HepG2 (cell line): ENCODE measurements at regions not wholly inside any gene's neighbourhood (a gene's known extent, or its start where the extent isn't known, plus 50 kb on each side); places are given as distances from the start of the nearest gene placed in this dataset.

ENCODE experiments used
- ATAC-seq: fragments of 200-7000 bp; cut with Tn5 transposase; 3 replicates; pipeline ENCODE4 v1.9.1; 2020; ENCODE audit warnings: mild to moderate bottlenecking, moderate library complexity
- BruUV-seq: library from RNA; stranded (reverse); fragments of 400-500 nt; replicated peaks from 2 replicates; lab custom pipeline; 2021; lab: Mats Ljungman, UMichigan
- CTCF ChIA-PET: fragments of 300-600 bp; formaldehyde crosslinking; extraction: SDS; loops from one replicate; lab custom pipeline; 2021; ENCODE audit warnings: low total read pairs, inconsistent platforms, low intra/inter-chr PET ratio; lab: Yijun Ruan, JAX
- POLR2A ChIA-PET: fragments of 350-600 bp; sonication (Branson Sonifier 250); formaldehyde crosslinking; loops from one replicate; lab custom pipeline; 2020; ENCODE audit warnings: antibody characterized with exemption, inconsistent platforms; lab: Yijun Ruan, JAX
- DNase-seq: peaks from one replicate; pipeline ENCODE4 v3.0.0-alpha.2; 2015; ENCODE audit warnings: low spot score
- FAIRE-seq: peaks from 3 replicates; lab custom pipeline; 2011; peaks lifted over from hg19 to GRCh38; lab: Jason Lieb, UNC
- H2AFZ ChIP-seq: one replicate; pipeline ENCODE4 v1.6.1; 2011; ENCODE audit warnings: low read length, inconsistent platforms
- H3K27ac ChIP-seq: fragments of 300-600 bp; 3 replicates; pipeline ENCODE4 v1.8.0; 2011; ENCODE audit warnings: mixed run types, mild to moderate bottlenecking, mixed read lengths, low read length, inconsistent platforms; ENCODE audit not compliant: insufficient read depth; ENCODE audit errors: extremely low read length
- H3K27me3 ChIP-seq, 2 experiments: fragments of 200-600 bp in 1 of 2; 2 replicates in 1 of 2; 3 replicates in 1 of 2; pipeline versions ENCODE4 v1.6.0 to v1.8.0; 2011; ENCODE audit warnings: low read length in 2 of 2, mild to moderate bottlenecking in 2 of 2, moderate library complexity in 2 of 2, inconsistent platforms in 1 of 2; ENCODE audit not compliant: insufficient read depth in 2 of 2, control insufficient read depth in 1 of 2
- H3K36me3 ChIP-seq, 2 experiments: fragments of 200-600 bp in 1 of 2; replicated peaks in 1 of 2; 2 replicates in 1 of 2; 3 replicates in 1 of 2; pipeline versions ENCODE4 v1.5.1 to v1.8.0; 2011; ENCODE audit warnings: low read length in 2 of 2, inconsistent platforms in 1 of 2; ENCODE audit not compliant: insufficient read depth in 2 of 2, control insufficient read depth in 1 of 2
- H3K4me1 ChIP-seq: 2 replicates; pipeline ENCODE4 v1.5.1; 2012; ENCODE audit warnings: low read length, inconsistent platforms; ENCODE audit not compliant: insufficient read depth
- H3K4me2 ChIP-seq: 2 replicates; pipeline ENCODE4 v1.6.0; 2011; ENCODE audit warnings: low read depth, low read length, inconsistent platforms
- H3K4me3 ChIP-seq, 3 experiments: fragments of 200-600 bp in 1 of 3; sonication (generic), shearing (Covaris generic) in 1 of 3; replicated peaks in 1 of 3; 2 replicates each; pipeline ENCODE4 v1.5.1; 2011 to 2016; ENCODE audit warnings: low read length in 3 of 3, inconsistent platforms in 2 of 3, low read depth in 2 of 3, mild to moderate bottlenecking in 2 of 3, control low read depth in 1 of 3, mixed read lengths in 1 of 3; ENCODE audit not compliant: insufficient read depth in 1 of 3
- H3K79me2 ChIP-seq: one replicate; pipeline ENCODE4 v1.6.1; 2011; ENCODE audit warnings: low read length, inconsistent platforms; ENCODE audit not compliant: insufficient read depth
- H3K9ac ChIP-seq: 2 replicates; pipeline ENCODE4 v1.6.0; 2011; ENCODE audit warnings: mild to moderate bottlenecking, low read depth, low read length, inconsistent platforms; ENCODE audit not compliant: insufficient read depth
- H3K9me3 ChIP-seq: 2 replicates; pipeline ENCODE4 v1.5.1; 2012; ENCODE audit warnings: mild to moderate bottlenecking, low read length
- H4K20me1 ChIP-seq: 2 replicates; pipeline ENCODE4 v1.6.0; 2011; ENCODE audit warnings: inconsistent platforms, mild to moderate bottlenecking, low read length, moderate library complexity; ENCODE audit not compliant: insufficient read depth
- ATF7-NPFF ChIP-seq: sonication (generic); formaldehyde crosslinking; IDR thresholded peaks from 2 replicates; pipeline ENCODE4 v1.8.1; 2023; ENCODE audit warnings: mild to moderate bottlenecking, low read depth, missing genetic modification reagents, moderate library complexity
- BCL6 ChIP-seq: IDR thresholded peaks from 2 replicates; pipeline ENCODE4 v1.6.1; 2016; ENCODE audit warnings: missing genetic modification reagents, missing compliant biosample characterization
- ESRRA ChIP-seq: sonication (generic); formaldehyde crosslinking; IDR thresholded peaks from 2 replicates; pipeline ENCODE4 v1.5.1; 2020; ENCODE audit warnings: mild to moderate bottlenecking, low read depth, missing genetic modification reagents
- FOXP1 ChIP-seq, 2 experiments: fragments of 450-650 bp in 1 of 2; IDR thresholded peaks; 2 replicates each; pipeline ENCODE4 v1.6.1; 2017 to 2018; ENCODE audit warnings: antibody characterized with exemption in 1 of 2
- HMG20A ChIP-seq: IDR thresholded peaks from 2 replicates; pipeline ENCODE4 v1.6.1; 2016; ENCODE audit warnings: borderline replicate concordance
- NCOR1 ChIP-seq: fragments of 200-600 bp; sonication (generic); IDR thresholded peaks from 2 replicates; pipeline ENCODE4 v1.7.0; 2017; ENCODE audit warnings: antibody characterized with exemption, low read length, borderline replicate concordance
- NFYC ChIP-seq: IDR thresholded peaks from 2 replicates; pipeline ENCODE4 v1.6.1; 2016; ENCODE audit warnings: missing genetic modification reagents, missing compliant biosample characterization
- PAF1 ChIP-seq: IDR thresholded peaks from 2 replicates; pipeline ENCODE4 v1.6.1; 2016; ENCODE audit warnings: missing genetic modification reagents, missing compliant biosample characterization
- PLRG1 ChIP-seq: fragments of 450-650 bp; conservative IDR thresholded peaks from 2 replicates; pipeline ENCODE4 v1.6.1; 2016
- POLR2AphosphoS5 ChIP-seq: IDR thresholded peaks from 2 replicates; pipeline ENCODE4 v1.6.1; 2012; ENCODE audit warnings: low read depth, low read length
- RFXANK ChIP-seq: IDR thresholded peaks from 2 replicates; pipeline ENCODE4 v1.6.1; 2016
- SAP130 ChIP-seq: IDR thresholded peaks from 2 replicates; pipeline ENCODE4 v1.6.1; 2016; ENCODE audit warnings: low read depth
- SKI ChIP-seq: fragments of 450-650 bp; IDR thresholded peaks from one replicate; pipeline ENCODE4 v1.6.1; 2018; ENCODE audit warnings: mild to moderate bottlenecking; ENCODE audit not compliant: partially characterized antibody
- SOX6 ChIP-seq, 2 experiments: fragments of 450-650 bp in 1 of 2; sonication (generic) in 1 of 2; formaldehyde crosslinking in 1 of 2; IDR thresholded peaks; 2 replicates each; pipeline versions ENCODE4 v1.4.0 to v1.6.1; 2017 to 2020; ENCODE audit warnings: antibody characterized with exemption in 1 of 2, mild to moderate bottlenecking in 1 of 2, missing genetic modification reagents in 1 of 2
- SP4 ChIP-seq: sonication (generic); formaldehyde crosslinking; IDR thresholded peaks from 2 replicates; pipeline ENCODE4 v1.8.1; 2023; ENCODE audit warnings: mild to moderate bottlenecking, missing genetic modification reagents
- SRF ChIP-seq: IDR thresholded peaks from 2 replicates; pipeline ENCODE4 v1.6.1; 2011; ENCODE audit warnings: mild to moderate bottlenecking, low read depth, low read length, moderate library complexity
- TEAD3 ChIP-seq: optimal IDR thresholded peaks from 2 replicates; pipeline ENCODE3; 2016; ENCODE audit warnings: borderline replicate concordance
- ZBTB21 ChIP-seq: sonication (generic); formaldehyde crosslinking; IDR thresholded peaks from 2 replicates; pipeline ENCODE4 v1.4.0; 2020; ENCODE audit warnings: missing genetic modification reagents
- ZMYM2 ChIP-seq: sonication (generic); formaldehyde crosslinking; IDR thresholded peaks from 2 replicates; pipeline ENCODE4 v1.8.0; 2022; ENCODE audit warnings: mild to moderate bottlenecking, missing genetic modification reagents
- ZNF224 ChIP-seq: sonication (generic); formaldehyde crosslinking; IDR thresholded peaks from 2 replicates; pipeline ENCODE4 v1.5.0; 2020; ENCODE audit warnings: mild to moderate bottlenecking, missing genetic modification reagents
- ZNF3 ChIP-seq: IDR thresholded peaks from 2 replicates; pipeline ENCODE4 v1.7.0; 2017; ENCODE audit warnings: inconsistent platforms
- ZNF629 ChIP-seq: sonication (generic); formaldehyde crosslinking; conservative IDR thresholded peaks from 2 replicates; pipeline ENCODE4 v1.5.0; 2020; ENCODE audit warnings: missing genetic modification reagents
- WGBS: methylation state at CpG from one replicate; pipeline ENCODE4 v1.1.6; 2017; ENCODE audit warnings: low lambda C conversion rate; 5-methylcytosine and 5-hydroxymethylcytosine counted together
- in situ Hi-C: cut with HindIII; loops from 2 replicates; pipeline ENCODE4 v1.10.0; 2017; ENCODE audit warnings: low pct_unique_long_range_greater_than_20kb; ENCODE audit not compliant: extremely low pct_ligation_motif_present
- intact Hi-C: fragments of 100-400 bp; cut with micrococcal nuclease; formaldehyde crosslinking; loops from one replicate; pipeline ENCODE4 v1.10.0; 2022; ENCODE audit not compliant: unreplicated experiment
- TF ChIP-seq, protein P1 (sequence below): sonication (generic); formaldehyde crosslinking; IDR thresholded peaks from 2 replicates; pipeline ENCODE4 v1.5.1; 2020; ENCODE audit warnings: missing genetic modification reagents, mild to moderate bottlenecking, borderline replicate concordance

DNA sequence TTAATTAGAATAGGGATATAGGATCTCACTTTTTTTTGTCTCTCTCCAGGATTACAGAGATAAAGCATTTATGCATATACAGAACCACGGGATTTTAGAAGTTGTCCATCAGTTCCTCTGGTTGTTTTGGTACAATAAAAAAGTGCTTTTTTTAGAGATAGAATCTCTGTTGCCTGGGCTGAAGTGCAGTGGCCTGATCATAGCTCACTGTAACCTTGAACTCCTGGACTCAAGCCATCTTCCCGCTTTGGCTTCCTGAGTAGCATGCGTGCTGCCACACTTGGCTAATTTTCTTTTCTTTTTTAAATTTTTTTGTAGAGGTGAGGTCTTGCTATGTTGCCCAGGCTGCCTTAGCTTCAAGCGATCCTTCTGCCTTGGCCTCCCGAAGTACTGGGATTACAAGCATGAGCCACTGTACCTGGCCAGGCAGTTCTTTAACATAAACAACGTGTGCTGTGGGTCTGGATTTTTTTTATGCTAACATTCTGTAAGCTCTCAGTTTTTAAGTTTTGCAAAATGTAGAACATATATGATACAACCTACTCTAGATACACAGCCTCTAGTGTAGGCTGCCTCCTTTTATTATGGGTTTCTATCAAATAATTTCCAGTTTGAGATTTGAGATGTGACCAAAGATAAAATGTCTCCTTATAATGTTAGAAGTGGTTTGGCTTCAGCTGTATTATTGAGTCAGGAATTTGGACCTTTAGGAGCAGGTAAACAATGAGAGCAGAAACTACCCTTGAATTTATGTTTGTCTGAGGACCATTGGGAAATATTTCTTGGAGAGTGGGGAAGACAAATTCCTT, 57.4 kb upstream of the ULK4 start (continued):
- TF ChIP-seq HMG20A (CRISPR knock-in tag): 0 out of 2 replicates have a peak, but pooled peaks have one; percentile 72
- TF ChIP-seq SAP130 (CRISPR knock-in tag): peak; percentile 49; the same call in 1 of the 2 replicates
- peak; percentile 64 for TF ChIP-seq NCOR1
- TF ChIP-seq FOXP1 (IDR thresholded peaks at IDR 0.05): no peak
- peak; percentile 64; the same call in 1 of the 2 replicates for TF ChIP-seq FOXP1 (CRISPR knock-in tag; IDR thresholded peaks at IDR 0.05)
- TF ChIP-seq ZMYM2 (CRISPR knock-in tag): 0 out of 2 replicates have a peak, but pooled peaks have one; percentile 45
- TF ChIP-seq RFXANK (CRISPR knock-in tag): no peak
- TF ChIP-seq TEAD3 (CRISPR knock-in tag): peak; percentile 32
- TF ChIP-seq ZNF629 (CRISPR knock-in tag): 0 out of 2 replicates have a peak, but pooled peaks have one; percentile 10

DNA sequence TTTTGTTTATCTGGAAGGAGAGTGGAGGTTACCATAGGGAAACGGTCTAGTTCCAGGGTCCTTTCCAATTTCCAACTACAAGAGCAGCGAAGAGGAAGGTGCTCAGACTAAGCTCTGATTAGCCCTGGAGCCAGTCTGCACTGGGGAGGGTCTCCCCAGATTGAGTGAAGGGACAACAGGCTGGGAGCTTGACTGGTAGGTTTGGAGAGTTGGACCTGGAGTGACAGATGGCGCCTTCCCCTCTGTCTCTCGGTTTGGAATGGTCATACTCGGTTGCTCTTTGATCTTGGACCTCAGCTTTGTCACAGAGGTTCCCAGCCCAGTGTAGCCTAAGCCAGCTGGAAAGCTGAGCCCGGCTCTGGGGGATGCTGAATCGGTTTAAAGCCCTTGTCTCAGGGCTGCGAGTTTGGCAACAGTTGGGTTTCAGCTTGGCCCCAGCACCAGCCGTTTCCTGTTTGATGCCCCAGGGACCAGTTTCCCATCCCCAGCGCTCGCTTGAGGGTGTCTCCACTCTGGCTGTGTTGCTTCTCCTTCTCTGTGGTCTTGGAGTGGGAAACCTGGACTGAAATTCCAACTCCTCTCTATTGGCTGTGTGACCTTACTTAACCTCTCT, 53.1 kb upstream of the ULK4 start:
- ChIA-PET CTCF (interaction anchor here (0.7 to 1.2 kb wide), 2 partner anchors 85 kb away, joined by 3 read pairs; no protein-coding TSS in a partner anchor), POLR2A (interaction anchor here (0.6 to 1.5 kb wide), 7 partner anchors 10 to 86 kb away, joined by 3 to 4 read pairs (median 3); no protein-coding TSS in a partner anchor)
- H2AFZ ChIP-seq: no peak overlapping the region
- no peaks in the 10 kb centered on the region for H3K36me3 ChIP-seq
- peak overlapping the region; percentile 85 for H3K9ac ChIP-seq
- TSS peak; percentile 55 for BruUV-seq
- intact Hi-C loops (loop anchor here (1.0 to 5.0 kb wide), 4 partner anchors 18 to 84 kb away; no protein-coding TSS in a partner anchor), in situ Hi-C loops (loop anchor here (5.0 to 25.0 kb wide), 3 partner anchors 37 to 172 kb away; no protein-coding TSS in a partner anchor)
- ATAC-seq (peak; percentile 85), FAIRE-seq (peak; percentile 95), DNase-seq (peak; percentile 85)
- H3K27me3 ChIP-seq: no peaks in the 10 kb centered on the region
- H3K4me1 ChIP-seq: peaks cover 61% of the 10 kb centered on the region
- H3K9me3 ChIP-seq: no peaks in the 10 kb centered on the region
- H3K79me2 ChIP-seq: peaks cover 58% of the 10 kb centered on the region
- WGBS: 5% methylated on average over 4 of the region's 11 CpGs
- peak overlapping the region; percentile 66 to 90 (median 85) for H3K4me3 ChIP-seq
- peaks cover 5% of the 10 kb centered on the region for H4K20me1 ChIP-seq
- peak overlapping the region; percentile 90 for H3K4me2 ChIP-seq
- peak overlapping the region; percentile 64 for H3K27ac ChIP-seq
- no peak for TF ChIP-seq ZNF3
- TF ChIP-seq PAF1 (CRISPR knock-in tag): no peak
- peak; percentile 52; the same call in 1 of the 2 replicates for TF ChIP-seq BCL6 (CRISPR knock-in tag)
- TF ChIP-seq SP4 (CRISPR knock-in tag): no peak
- TF ChIP-seq ESRRA (CRISPR knock-in tag): no peak
- TF ChIP-seq SKI: no peak
- no peak for TF ChIP-seq PLRG1
- TF ChIP-seq SOX6 (IDR thresholded peaks at IDR 0.05): no peak
- TF ChIP-seq SOX6 (CRISPR knock-in tag; IDR thresholded peaks at IDR 0.05): peak; percentile 41; the same call in 1 of the 2 replicates
- 0 out of 2 replicates have a peak, but pooled peaks have one; percentile 13 for TF ChIP-seq NFYC (CRISPR knock-in tag)
- TF ChIP-seq ZBTB21 (CRISPR knock-in tag): no peak
- 0 out of 2 replicates have a peak, but pooled peaks have one; percentile 31 for TF ChIP-seq POLR2AphosphoS5
- TF ChIP-seq ZNF224 (CRISPR knock-in tag): no peak
- no peak for TF ChIP-seq SRF
- peak; percentile 45; the same call in 1 of the 2 replicates for TF ChIP-seq ATF7-NPFF (CRISPR knock-in tag)
- TF ChIP-seq, protein P1, sequence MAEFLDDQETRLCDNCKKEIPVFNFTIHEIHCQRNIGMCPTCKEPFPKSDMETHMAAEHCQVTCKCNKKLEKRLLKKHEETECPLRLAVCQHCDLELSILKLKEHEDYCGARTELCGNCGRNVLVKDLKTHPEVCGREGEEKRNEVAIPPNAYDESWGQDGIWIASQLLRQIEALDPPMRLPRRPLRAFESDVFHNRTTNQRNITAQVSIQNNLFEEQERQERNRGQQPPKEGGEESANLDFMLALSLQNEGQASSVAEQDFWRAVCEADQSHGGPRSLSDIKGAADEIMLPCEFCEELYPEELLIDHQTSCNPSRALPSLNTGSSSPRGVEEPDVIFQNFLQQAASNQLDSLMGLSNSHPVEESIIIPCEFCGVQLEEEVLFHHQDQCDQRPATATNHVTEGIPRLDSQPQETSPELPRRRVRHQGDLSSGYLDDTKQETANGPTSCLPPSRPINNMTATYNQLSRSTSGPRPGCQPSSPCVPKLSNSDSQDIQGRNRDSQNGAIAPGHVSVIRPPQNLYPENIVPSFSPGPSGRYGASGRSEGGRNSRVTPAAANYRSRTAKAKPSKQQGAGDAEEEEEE (CRISPR knock-in tag): no peak
